Right atrium auricular region (tissue), 2 donors: ENCODE measurements at regions not wholly inside any gene's neighbourhood (a gene's known extent, or its start where the extent isn't known, plus 50 kb on each side); places are given as distances from the start of the nearest gene placed in this dataset.
A peak's percentile ranks its signal among the peaks of the same experiment; 100 is the strongest.

Experiments
- DNase-seq: peaks from one replicate; pipeline ENCODE4 v3.0.0-alpha.2; 2019; ENCODE audit warnings: low spot score
- H3K27ac ChIP-seq, 2 donors: fragments of 200-600 bp; sonication (generic); 1 replicate in 1 of 2; 2 replicates in 1 of 2; pipeline ENCODE4 v1.5.1; 2016 to 2019
- H3K27me3 ChIP-seq, 2 donors: fragments of 200-600 bp; sonication (generic); one replicate each; pipeline versions ENCODE4 v1.5.1 to v1.6.0; 2017 to 2019
- H3K36me3 ChIP-seq: fragments of 200-600 bp; sonication (generic); one replicate; pipeline ENCODE4 v1.5.1; 2016
- H3K4me1 ChIP-seq, 2 donors: fragments of 200-600 bp; sonication (generic); one replicate each; pipeline versions ENCODE4 v1.5.1 to v1.6.0; 2017 to 2019
- H3K4me3 ChIP-seq, 2 donors: fragments of 200-600 bp; sonication (generic); 1 replicate in 1 of 2; 2 replicates in 1 of 2; pipeline ENCODE4 v1.5.1; 2017 to 2019; ENCODE audit warnings: mild to moderate bottlenecking in 1 of 2, moderate library complexity in 1 of 2
- H3K9me3 ChIP-seq, 2 donors: fragments of 200-600 bp; sonication (generic); one replicate each; pipeline ENCODE4 v1.5.1; 2019
- CTCF ChIP-seq, 2 donors: fragments of 200-600 bp; sonication (generic); IDR thresholded peaks; one replicate each; pipeline ENCODE4 v1.5.1; 2019; ENCODE audit warnings: antibody characterized with exemption in 2 of 2

- Histone ChIP-seq H3K4me3 (no peak overlapping the region), H3K4me1 (no peaks in the 10 kb centered on the region), H3K27me3 (no peaks in the 10 kb centered on the region), H3K36me3 (no peaks in the 10 kb centered on the region), H3K27ac (no peak overlapping the region), H3K9me3 (no peaks in the 10 kb centered on the region)
- no peak for TF ChIP-seq CTCF (IDR thresholded peaks at IDR 0.05)
- DNase-seq = no peak
These were observed 117.2 kb downstream of the TSN start for GRCh38 chr2:121872651-121873050.

DNA sequence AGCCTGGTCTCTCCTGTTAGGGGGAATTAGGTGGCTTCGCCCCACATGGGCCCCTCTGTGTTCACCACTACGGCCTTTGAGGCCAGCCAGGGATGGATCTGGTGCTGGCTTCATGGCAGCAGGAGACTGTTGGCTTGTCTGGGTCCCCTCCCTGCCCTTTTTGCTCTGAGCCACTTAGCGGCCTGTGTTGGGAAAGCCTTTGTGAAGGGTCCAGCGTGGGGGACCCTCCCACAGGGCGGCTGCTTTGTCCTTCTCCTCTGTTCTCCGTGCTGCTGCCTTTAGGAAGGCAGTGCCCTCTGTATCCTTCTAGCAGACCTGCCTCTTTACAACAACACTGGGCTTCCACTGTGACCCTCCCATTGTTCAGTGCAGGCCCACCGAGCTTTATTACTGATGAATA lies 118.4 kb downstream of the TSN start:
- Histone ChIP-seq H3K9me3 (no peaks in the 10 kb centered on the region), H3K4me3 (no peak overlapping the region), H3K27me3 (no peaks in the 10 kb centered on the region), H3K4me1 (no peaks in the 10 kb centered on the region), H3K36me3 (no peaks in the 10 kb centered on the region), H3K27ac (no peak overlapping the region)
- no peak for DNase-seq
- TF ChIP-seq CTCF (IDR thresholded peaks at IDR 0.05) = no peak

GRCh38 chr2:121875585-121876185 lies 120.2 kb downstream of the TSN start:
- no peak overlapping the region for H3K27ac ChIP-seq
- no peaks in the 10 kb centered on the region for H3K9me3 ChIP-seq
- H3K36me3 ChIP-seq = no peaks in the 10 kb centered on the region
- DNase-seq = peak; percentile 34
- no peak overlapping the region for H3K4me3 ChIP-seq
- no peaks in the 10 kb centered on the region for H3K27me3 ChIP-seq
- no peak for TF ChIP-seq CTCF (IDR thresholded peaks at IDR 0.05)
- H3K4me1 ChIP-seq = no peaks in the 10 kb centered on the region

GRCh38 chr2:121877366-121877765 lies 121.9 kb downstream of the TSN start:
- no peaks in the 10 kb centered on the region for H3K9me3 ChIP-seq
- H3K4me3 ChIP-seq = no peak overlapping the region
- DNase-seq = no peak
- no peaks in the 10 kb centered on the region for H3K36me3 ChIP-seq
- no peak for TF ChIP-seq CTCF (IDR thresholded peaks at IDR 0.05)
- no peak overlapping the region for H3K27ac ChIP-seq
- H3K27me3 ChIP-seq = no peaks in the 10 kb centered on the region
- H3K4me1 ChIP-seq = no peaks in the 10 kb centered on the region

GRCh38 chr2:121880283-121880682 lies 124.8 kb downstream of the TSN start:
- H3K4me3 ChIP-seq = no peak overlapping the region
- TF ChIP-seq CTCF (IDR thresholded peaks at IDR 0.05) = no peak
- no peaks in the 10 kb centered on the region for H3K36me3 ChIP-seq
- H3K4me1 ChIP-seq = no peaks in the 10 kb centered on the region
- no peaks in the 10 kb centered on the region for H3K9me3 ChIP-seq
- DNase-seq = no peak
- H3K27ac ChIP-seq = no peak overlapping the region
- no peaks in the 10 kb centered on the region for H3K27me3 ChIP-seq

DNA sequence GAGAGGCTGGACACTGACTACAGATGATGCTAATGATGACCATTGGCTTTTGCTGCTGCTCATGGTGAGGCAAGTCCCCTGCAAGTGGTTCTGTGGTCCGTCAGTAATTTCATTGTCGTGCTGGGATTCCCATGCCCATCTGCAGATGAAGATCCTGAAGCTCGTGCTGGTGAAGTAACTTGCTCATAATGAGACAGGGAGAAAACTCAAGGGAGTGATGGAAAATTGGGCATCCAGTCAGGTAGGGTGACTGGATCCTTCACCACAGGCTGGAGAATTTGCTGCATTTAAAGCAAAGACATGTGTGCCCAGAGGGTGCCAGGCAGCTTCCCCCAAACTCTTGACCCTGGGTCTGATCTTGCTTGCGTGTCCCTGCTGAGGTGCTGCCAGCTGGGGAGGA lies 125.6 kb downstream of the TSN start:
- peak; percentile 2 for DNase-seq
- Histone ChIP-seq H3K4me1 (no peaks in the 10 kb centered on the region), H3K36me3 (no peaks in the 10 kb centered on the region), H3K27ac (no peak overlapping the region), H3K4me3 (no peak overlapping the region), H3K27me3 (no peaks in the 10 kb centered on the region), H3K9me3 (no peaks in the 10 kb centered on the region)
- TF ChIP-seq CTCF (IDR thresholded peaks at IDR 0.05) = no peak
